ENCODE measurements at regions not wholly inside any gene's neighbourhood (a gene's known extent, or its start where the extent isn't known, plus 50 kb on each side); places are given as distances from the start of the nearest gene placed in this dataset.
A peak's percentile ranks its signal among the peaks of the same experiment; 100 is the strongest.

- peak; percentile 23 to 57 (median 32) for DNase-seq (ENCODE audit: extremely low read depth in 1 of 4, low spot score in 3 of 4)
- ChIA-PET POLR2A (interaction anchor here (0.9 kb wide), 1 partner anchor 11 kb away, joined by 3 read pairs; no protein-coding TSS in a partner anchor), CTCF (ENCODE audit: low intra/inter-chr PET ratio) (interaction anchor here (0.7 to 2.9 kb wide), 7 partner anchors 142 to 1859 kb away, joined by 3 to 30 read pairs (median 5); no protein-coding TSS in a partner anchor)
- Histone ChIP-seq H4K20me1 (replicated peaks; ENCODE audit: control insufficient read depth, insufficient read depth, low read length) (no peaks in the 10 kb centered on the region), H3K36me3 (ENCODE audit: control insufficient read depth, insufficient read depth, low read length) (no peaks in the 10 kb centered on the region), H3K9me3 (replicated peaks; ENCODE audit: control insufficient read depth, insufficient read depth, low read depth, low read length) (no peaks in the 10 kb centered on the region), H3K4me3 (no peak overlapping the region), H3K27me3 (ENCODE audit: control insufficient read depth in 2 of 2, insufficient read depth in 2 of 2, low read length in 2 of 2) (no peaks in the 10 kb centered on the region; a peak in 2 of 5 replicates), H3K9me1 (ENCODE audit: control insufficient read depth, insufficient read depth, low read length) (no peaks in the 10 kb centered on the region), H3K9ac (ENCODE audit: insufficient read depth in 1 of 2, low read depth in 2 of 2, low read length in 2 of 2) (no peak overlapping the region), H3K4me2 (ENCODE audit: insufficient read depth, low read length) (no peak overlapping the region), H2AFZ (ENCODE audit: low read depth, low read length) (no peak overlapping the region), H3K4me1 (replicated peaks in 1 of 2; ENCODE audit: control insufficient read depth in 2 of 2, insufficient read depth in 2 of 2, low read length in 2 of 2) (no peaks in the 10 kb centered on the region), H3K79me2 (ENCODE audit: control insufficient read depth, insufficient read depth, low read length) (no peaks in the 10 kb centered on the region), H3K27ac (ENCODE audit: extremely low read depth, low read depth, low read length) (no peak overlapping the region)
- BruUV-seq (replicated peaks): no TSS peak
- FAIRE-seq: peak; percentile 64
- in situ Hi-C loops (cut with MboI): loop anchor here (10.0 to 25.0 kb wide), 2 partner anchors 609 to 1861 kb away; partner anchors contain the start of gene PDGFRA
- WGBS (ENCODE audit: insufficient coverage, low coverage, missing lambda C conversion rate): 3% methylated on average over 7 of the region's 7 CpGs
- ATAC-seq: no peak
- intact Hi-C loops (cut with micrococcal nuclease): loop anchor here (1.0 to 10.0 kb wide), 4 partner anchors 169 to 1856 kb away; no protein-coding TSS in a partner anchor
- TF ChIP-seq MCM7 (IDR thresholded peaks at IDR 0.05) (no peak), REST (IDR thresholded peaks at IDR 0.05; ENCODE audit: borderline replicate concordance) (peak; percentile 49; the same call in 1 of the 2 replicates), REST (CRISPR knock-in tag; IDR thresholded peaks at IDR 0.05; ENCODE audit: low read depth) (no peak), ZNF224 (CRISPR knock-in tag; IDR thresholded peaks at IDR 0.05) (no peak), TFAP4 (CRISPR knock-in tag; IDR thresholded peaks at IDR 0.05; ENCODE audit: borderline replicate concordance) (no peak), MEF2D (tag; conservative IDR thresholded peaks at IDR 0.05; ENCODE audit: low read depth) (no peak)
- TF ChIP-seq, protein P1, sequence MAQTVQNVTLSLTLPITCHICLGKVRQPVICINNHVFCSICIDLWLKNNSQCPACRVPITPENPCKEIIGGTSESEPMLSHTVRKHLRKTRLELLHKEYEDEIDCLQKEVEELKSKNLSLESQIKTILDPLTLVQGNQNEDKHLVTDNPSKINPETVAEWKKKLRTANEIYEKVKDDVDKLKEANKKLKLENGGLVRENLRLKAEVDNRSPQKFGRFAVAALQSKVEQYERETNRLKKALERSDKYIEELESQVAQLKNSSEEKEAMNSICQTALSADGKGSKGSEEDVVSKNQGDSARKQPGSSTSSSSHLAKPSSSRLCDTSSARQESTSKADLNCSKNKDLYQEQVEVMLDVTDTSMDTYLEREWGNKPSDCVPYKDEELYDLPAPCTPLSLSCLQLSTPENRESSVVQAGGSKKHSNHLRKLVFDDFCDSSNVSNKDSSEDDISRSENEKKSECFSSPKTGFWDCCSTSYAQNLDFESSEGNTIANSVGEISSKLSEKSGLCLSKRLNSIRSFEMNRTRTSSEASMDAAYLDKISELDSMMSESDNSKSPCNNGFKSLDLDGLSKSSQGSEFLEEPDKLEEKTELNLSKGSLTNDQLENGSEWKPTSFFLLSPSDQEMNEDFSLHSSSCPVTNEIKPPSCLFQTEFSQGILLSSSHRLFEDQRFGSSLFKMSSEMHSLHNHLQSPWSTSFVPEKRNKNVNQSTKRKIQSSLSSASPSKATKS (CRISPR knock-in tag; IDR thresholded peaks at IDR 0.05): no peak
- TF ChIP-seq, protein P2, sequence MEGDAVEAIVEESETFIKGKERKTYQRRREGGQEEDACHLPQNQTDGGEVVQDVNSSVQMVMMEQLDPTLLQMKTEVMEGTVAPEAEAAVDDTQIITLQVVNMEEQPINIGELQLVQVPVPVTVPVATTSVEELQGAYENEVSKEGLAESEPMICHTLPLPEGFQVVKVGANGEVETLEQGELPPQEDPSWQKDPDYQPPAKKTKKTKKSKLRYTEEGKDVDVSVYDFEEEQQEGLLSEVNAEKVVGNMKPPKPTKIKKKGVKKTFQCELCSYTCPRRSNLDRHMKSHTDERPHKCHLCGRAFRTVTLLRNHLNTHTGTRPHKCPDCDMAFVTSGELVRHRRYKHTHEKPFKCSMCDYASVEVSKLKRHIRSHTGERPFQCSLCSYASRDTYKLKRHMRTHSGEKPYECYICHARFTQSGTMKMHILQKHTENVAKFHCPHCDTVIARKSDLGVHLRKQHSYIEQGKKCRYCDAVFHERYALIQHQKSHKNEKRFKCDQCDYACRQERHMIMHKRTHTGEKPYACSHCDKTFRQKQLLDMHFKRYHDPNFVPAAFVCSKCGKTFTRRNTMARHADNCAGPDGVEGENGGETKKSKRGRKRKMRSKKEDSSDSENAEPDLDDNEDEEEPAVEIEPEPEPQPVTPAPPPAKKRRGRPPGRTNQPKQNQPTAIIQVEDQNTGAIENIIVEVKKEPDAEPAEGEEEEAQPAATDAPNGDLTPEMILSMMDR (IDR thresholded peaks at IDR 0.05 in 2 of 3, conservative IDR thresholded peaks at IDR 0.05 in 1 of 3; ENCODE audit: insufficient read depth in 2 of 3, low read depth in 1 of 3, low read length in 3 of 3): peak; percentile 31 to 66 (median 57); a peak in 5 of 6 replicates
Observed at GRCh38 chr4:52376132-52376704, 282.9 kb downstream of the USP46 start.
